SIG-M5 treated with dmso at 0.1 percent for 504 hours (cell line): ENCODE measurements at regions not wholly inside any gene's neighbourhood (a gene's known extent, or its start where the extent isn't known, plus 50 kb on each side); places are given as distances from the start of the nearest gene placed in this dataset.
"Not testable (repeated sequence)": the region's sequence is repeated elsewhere in the genome, so short reads cannot be mapped to it uniquely, and the experiment has no call there.

Experiments used
- DNase-seq: peaks from one replicate; lab custom pipeline; 2025; ENCODE audit not compliant: unreplicated experiment; lab: John Stamatoyannopoulos, UW

DNA sequence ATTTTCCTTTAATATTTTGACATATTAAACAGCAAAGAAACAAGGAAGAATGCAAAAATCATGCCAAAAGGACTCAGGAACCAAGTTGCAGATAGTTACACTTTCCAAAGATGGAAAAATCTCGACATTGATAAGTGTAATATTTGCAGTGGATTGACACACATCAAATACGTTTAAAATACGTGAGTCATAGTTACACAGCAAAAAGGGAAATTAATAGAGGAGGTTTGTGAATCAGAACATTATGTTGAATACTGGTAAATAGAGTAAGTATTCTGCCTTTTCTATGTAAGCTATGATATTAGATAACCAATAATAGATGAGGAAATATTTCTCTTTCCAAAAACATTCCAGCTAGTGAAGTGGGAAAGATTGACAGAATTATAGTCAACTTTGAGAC is 1761.3 kb upstream of the IGFBP7 start:
- no peak for DNase-seq

DNA sequence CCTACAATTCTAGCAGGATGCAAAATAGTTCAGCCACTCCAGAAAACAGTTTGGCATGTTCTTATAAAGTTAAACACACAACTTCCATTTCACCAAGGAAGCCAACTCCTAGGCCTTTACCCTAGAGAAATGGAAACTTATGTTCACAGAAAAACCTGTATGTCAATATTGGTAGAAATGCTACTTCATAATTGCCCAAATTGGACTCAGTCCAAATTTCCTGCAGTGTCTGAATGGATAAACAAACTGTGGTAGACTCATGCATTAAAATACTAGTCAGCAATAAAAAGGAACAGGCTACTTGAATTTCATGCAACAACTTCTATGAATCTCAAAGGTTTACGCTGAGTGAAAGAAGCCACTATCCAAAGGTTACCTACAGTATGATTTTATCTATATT is 1738.8 kb upstream of the IGFBP7 start:
- DNase-seq = no peak

DNA sequence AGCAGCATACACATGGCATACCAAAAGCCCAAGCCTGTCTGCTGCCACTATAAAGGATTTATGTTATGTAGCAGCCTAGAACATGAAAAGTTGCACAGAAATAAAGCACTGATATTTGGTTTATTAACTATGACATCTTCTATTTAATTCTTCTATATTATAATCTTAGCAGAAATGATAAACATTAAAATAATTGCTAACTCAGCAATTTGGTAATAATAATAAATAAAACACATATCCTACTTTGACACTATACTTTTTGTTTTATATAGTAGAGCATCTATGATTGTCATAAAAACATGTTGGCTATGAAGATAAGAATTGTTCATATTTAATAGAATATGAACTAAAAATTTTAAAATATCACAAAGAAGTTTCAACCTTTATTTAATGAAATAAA is 1733.3 kb upstream of the IGFBP7 start:
- DNase-seq = no peak

DNA sequence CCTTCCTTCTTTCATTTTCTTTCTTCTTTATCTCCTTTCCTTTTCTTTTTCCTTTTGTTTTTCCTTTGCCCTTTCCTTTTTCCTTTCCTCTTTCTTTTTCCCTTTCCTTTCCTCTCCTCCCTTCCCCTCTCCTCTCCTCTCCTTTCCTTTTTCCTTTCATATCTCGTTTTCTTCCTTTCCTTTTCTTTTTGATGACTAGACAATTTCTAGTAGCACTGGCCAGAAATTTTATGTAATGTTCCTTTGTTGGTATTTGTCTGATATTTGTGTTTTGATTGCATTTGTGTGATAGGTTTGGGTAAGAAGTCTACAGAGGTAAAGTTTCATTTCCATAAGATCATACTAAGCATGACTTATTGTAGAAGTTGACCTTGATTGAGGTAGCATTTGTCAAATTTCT is 1722.9 kb upstream of the IGFBP7 start:
- DNase-seq = no peak

DNA sequence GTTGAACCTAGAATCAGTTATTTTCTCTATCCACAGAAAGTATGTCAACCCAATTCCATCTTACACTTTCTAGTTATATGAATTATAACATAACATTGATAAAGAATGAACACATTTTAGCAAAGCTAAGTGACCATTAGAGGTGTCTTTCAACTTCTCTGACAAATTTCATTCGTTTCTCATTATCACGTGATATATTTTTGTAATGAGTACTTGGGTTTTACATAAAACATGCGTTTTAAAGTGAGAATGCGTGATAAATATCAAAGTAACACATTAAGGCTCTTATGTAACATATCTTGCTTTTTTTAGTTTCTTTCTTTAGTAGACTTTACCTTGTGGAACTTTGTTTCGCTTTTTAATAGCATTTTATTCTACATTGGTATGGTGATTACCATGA is 1715.1 kb upstream of the IGFBP7 start:
- no peak for DNase-seq

DNA sequence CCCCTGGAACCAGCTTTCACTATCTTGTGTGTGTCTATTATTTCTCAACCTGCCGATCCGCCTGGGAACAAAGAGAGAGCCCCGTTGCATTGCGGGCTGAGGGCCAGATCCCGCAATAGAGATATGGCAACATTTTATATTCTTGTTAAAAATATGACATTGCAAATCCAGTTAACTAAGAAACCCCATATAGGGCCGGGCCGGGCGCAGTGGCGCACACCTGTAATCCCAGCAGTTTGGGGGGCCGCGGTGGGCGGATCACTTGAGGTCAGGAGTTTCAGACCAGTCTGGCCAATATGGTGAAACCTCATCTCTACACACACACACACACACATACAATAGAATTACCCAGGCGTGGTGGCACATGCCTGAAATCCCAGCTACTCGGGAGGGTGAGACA is 1708.4 kb upstream of the IGFBP7 start:
- DNase-seq = not testable (repeated sequence)

DNA sequence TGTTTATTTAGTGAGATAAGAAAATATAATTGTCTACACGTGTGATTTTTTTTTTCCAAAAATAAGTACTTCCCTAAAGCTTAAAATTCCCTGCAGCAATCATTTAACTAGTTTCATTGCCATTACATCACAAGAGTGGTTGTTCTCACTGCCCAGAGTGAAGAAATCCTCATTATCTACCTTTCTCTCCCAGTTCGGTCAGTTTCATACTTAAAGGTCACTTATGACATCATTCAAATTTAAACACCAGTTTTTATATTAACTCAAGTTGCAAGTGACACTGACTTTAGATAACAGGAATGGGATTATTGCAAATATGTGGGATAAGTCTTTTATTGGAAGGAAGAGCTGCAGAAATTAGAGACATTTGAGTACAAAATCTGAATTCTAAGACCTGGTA is 1699.8 kb upstream of the IGFBP7 start:
- DNase-seq = no peak

DNA sequence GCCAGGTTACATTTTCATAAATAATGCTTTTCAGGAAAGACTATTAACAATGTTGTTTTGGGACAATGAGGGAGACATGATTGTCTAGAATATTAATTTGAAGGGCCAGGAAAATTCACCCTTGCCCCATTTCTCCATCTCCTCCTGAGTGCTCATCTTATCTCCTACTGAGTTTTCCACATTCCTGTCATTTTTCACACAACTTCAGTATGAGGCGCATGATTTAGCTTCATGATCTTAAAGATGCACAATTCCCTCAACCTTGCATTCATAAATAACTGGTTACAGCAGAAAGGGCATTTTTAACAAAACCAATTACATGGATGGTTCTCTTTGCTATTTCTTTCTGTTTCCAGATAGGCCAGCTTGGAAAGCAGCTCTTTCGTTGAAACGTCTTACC is 1699.2 kb upstream of the IGFBP7 start:
- DNase-seq = no peak

DNA sequence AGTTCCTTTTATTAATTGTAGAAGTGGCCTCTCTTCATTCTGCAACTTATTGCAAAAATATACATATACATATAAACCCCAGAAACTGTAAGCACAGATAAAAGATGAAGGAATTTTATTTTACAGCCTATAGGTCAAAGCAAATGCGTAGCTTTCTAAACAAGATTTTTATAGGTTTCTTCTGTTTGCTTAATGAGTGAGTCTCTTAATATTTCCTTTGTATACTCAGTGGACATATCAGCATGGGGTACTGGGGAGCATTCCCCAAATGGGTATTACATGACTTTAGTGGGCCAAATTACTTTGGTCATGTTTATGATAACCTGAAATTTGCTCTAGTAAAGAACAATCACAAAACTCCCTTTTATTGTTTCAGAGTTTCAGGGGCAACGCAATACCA is 1698.6 kb upstream of the IGFBP7 start:
- DNase-seq = no peak

DNA sequence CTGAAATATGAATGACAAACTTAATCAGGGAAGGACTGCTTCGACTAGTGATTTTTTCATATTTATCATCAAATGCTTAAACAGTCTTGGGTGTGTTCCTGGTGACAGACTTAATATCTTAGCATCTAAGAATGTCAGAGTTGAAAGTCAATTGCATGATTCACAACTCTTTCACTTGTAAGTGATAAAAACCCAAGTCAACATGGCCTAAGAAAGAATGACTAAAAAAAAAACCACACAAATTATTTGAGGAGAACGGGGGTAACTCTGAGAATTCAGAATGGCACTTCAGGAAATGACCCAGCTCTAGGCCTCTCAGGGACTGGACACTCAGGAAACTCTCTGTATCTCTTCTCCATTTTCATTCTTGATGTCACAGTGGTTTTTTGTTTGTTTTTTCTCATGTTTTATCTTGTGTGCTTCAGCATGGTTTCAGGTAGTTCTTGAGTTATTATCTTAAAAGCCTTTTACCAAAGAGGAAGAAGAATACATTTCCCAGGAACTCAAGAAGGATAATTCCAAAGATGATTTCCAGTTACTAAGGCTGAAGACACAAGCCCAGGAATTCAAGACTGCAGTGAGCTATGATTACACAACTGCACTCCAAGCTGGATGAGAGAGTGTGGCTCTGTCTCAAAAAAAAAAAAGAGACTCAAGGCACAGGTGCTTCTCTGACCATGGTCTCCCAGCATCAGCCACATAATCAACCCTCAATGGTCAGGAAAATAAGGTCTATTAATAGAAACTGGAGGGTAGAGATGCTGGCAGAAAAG is 1697.8 kb upstream of the IGFBP7 start:
- no peak for DNase-seq

DNA sequence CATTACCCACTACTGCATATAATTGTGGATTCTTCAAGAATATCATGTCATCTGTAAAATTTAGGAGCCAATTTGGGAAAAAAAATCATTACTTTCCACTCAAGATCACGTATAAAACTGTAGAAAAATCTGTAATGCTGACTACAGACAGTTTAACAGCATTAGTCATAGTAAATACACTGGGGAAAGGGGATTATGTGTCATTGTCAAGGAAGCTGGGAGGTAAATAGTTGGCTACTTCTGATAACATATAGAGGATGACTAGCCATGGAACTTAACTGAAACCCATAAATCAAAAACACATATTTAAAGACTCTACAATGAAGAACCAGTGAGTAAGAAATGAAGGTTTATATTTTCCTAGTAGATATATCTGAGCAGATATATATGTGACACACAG is 1666.4 kb upstream of the IGFBP7 start:
- no peak for DNase-seq

DNA sequence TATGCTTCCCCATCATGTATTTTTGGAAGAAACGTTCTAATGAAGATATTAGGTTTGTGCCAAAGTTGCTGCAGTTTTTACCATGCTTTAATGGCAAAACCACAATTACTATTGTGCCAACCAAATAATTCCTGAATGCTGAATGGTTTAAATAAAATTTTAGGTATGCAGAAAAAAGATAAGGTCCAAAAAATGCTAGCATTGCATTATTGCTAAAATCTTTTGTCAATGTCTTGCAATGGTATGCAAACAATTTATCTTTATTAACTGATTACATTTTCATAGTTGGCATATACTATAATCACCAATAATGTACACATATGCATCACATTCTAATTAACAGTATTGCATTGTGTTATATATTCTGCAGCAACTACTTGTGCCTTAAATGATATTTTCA is 1657.4 kb upstream of the IGFBP7 start:
- DNase-seq = no peak

DNA sequence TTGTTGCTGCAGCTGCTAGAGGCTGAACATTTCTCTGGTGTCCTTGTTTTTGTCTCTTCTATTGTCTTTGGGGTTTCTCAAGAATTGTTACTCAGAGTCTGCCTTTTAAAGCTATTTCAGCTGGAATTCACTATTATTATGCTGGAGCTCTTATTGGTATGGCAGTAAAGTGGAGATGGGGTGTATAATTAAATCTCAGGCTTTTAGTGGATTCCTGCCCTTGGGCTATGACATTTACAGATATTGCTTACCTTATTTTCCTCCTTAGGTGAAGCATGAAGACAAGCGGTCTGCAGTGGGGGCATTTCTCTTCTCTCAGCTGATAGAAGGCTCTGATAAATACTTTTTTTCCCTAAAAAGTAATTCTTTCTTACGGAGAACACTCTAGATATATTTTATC is 1656.6 kb upstream of the IGFBP7 start:
- DNase-seq = no peak

DNA sequence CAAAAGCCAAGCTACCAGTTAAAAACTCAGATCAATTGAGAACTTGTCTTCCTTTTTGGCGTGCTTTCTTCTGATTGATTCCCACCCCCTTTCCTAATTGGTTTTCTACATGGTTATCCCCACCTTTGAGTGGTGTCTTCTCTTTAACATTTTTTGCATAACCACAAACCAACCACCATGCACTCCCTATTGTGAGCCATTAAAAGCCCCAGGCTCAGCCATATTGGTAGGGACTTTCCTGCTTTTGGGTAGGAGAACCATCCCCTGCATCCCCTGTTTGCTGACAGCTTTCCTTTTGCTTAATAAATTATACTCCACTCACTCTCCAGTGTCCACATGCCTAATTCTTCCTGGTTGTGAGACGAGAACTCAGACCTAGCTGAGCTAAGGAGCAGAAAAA is 1651.4 kb upstream of the IGFBP7 start:
- no peak for DNase-seq

DNA sequence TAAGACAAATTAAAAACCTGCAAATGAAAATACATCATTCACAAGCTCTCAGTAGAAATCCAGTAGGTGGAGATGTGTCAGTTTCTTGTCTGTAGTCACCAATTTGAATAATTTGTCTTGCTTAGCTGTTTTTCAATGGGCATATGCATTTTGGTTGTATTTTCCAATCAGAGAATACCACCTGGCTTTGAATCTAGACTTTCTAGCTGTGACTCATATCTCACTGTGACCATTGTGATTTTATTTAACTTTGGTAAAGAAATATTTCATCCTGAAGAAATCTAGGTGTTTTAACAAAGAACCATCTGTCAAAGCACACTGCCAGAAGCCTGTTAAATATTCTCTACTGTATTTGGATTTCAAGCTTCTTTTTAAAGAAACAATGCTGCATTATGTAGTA is 1650.6 kb upstream of the IGFBP7 start:
- no peak for DNase-seq

DNA sequence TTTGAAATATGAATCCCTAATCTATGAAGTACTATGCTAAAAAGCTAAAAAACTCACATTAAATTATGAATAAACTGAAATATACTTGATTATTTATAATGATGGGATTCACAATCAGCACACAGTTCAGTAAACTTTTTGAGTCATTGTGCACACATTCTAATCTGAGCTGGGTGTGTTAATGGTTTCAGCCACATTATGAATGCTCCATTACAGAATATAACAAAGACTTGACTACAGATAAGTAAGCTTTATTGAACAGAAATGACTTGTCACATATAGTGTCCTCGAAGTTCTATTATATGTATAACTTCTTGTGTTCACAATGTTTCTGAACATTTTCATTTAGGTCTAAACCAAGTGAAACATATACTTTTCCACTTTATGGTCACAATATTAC is 1649.9 kb upstream of the IGFBP7 start:
- no peak for DNase-seq

DNA sequence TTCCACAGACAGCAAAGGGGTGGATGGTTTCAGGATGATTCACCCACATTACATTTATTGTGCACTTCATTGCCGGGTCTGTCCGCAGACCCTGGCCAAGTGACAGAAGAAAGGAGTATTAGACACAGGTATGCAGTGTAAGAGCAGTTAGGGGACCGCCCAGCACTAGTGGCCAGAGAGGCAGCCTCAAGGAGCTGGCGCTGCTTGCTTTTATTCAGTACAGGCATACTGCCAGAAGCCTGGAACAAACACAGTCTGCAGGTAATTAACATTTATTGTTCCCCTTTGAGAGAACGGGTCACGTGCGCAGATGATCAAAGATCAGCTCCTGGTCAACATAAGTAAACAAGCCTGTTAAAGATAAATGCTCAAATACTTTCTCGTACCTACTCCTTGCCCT is 1639.0 kb upstream of the IGFBP7 start:
- no peak for DNase-seq

DNA sequence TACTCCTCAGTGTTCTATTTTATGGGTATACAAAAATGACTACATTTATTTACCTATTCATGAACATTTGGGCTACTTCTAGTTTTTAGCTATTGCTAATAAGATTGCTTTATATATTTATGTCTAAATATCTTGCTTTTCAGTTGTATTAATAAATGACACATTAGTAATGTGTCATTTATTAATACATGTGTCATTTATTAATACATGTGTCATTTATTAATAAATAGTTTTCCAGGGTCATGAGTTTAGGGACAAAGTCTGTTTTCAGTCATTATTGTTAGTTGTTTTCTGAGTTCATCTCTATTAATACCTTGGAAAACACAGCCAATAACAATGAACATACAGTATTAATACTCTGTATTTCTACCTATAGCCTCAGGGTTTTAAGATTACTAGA is 1630.7 kb upstream of the IGFBP7 start:
- no peak for DNase-seq

DNA sequence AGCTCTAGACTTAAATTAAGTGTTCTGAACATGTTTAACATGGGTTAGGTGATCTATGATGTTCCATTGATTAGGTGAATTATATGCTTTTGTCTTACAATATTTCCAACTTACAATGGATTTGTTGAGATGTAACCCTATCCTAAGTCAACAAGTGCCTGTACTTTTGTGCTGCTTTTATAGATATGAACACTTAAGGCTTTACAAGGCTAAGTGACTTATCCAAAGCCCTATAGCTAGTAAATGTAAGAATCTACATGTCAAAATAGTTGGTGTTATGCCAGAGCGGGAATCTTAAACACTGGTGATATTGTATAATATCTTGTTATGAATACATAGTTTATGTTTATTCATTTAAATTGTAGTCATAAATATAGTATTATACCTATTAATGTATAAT is 1629.1 kb upstream of the IGFBP7 start:
- no peak for DNase-seq

DNA sequence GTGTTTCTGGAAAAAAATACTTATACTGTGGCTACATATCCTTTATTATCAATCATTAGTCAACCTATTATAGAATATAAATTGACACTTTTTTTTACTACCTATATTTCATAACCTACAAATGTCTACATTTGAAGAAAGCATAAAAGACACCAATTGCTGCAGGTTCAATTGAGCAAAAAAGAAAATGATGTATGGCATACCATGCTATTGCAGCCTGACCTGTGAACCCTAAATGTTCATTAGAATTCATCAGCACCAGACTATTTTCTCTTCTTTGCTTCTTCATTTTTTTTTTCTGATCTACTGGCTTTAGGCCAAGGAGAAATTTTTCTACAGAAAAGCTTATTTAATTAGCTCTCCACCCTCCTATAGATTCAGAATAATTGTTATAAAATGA is 1628.2 kb upstream of the IGFBP7 start:
- no peak for DNase-seq

DNA sequence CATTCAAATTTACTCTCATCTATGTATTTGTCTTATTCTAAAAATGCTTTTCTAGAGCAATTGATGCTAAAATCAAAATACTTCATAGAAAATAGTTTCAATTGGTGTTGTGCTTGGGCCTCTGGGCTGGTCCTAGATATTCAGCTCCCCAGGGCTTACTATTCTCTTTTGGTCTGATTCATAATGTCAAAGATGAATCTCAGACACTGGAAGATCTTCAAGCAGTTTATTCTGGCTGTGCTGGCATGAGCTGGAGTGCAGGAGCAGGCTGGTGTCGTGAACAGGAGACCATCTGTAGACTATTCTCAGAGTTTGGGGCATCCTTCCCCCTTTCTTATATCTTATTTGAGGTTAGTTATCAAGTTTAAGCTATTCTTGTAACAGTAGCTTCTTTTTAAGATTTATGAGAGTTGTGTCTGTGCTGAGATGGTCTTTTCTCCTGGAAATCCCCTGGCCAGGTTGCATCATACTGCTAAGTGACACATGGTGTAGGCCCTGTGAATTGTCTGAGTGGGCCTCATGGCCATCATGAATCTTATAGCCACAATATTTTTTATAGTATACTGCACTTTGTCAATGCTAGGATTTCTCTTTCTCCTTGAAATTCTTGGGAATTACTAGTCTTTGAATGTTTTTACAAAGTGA is 1624.0 kb upstream of the IGFBP7 start:
- DNase-seq = no peak

DNA sequence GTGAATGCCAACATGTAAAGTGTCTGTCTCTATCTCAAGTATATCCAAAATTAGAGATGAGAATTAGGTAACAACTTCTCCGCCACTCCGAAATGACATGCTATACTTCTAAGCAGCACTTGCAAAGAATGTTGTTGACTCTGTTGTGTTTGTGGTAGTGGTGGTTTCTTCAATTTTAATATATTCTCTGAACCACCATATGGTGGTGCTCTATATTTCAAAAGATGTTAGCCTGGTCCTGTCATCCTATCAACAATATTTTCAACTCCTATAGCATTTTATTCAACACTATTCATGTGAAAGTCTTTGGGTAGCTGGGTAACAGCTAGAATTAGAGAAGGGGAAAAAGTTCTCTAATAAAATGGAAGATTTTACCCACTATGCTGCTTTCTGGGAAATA is 1622.8 kb upstream of the IGFBP7 start:
- peak; percentile 10 for DNase-seq

DNA sequence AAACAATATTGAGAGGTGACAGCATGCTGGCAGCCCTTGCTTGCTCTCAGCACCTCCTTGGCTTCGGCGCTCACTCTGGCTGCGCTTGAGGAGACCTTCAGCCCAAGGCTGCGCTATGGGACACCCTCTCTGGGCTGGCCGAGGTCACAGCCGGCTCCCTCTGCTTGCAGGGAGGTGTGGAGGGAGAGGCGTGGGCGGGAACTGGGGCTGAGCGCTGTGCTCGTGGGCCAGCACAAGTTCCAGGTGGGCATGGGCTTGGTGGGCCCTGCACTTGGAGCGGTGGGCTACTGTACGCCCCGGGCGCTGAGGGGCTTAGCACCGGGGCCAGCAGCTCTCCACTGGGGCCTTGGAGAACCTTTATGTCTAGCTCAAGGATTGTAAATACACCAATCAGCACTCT is 1613.8 kb upstream of the IGFBP7 start:
- no peak for DNase-seq
